GM12878 (cell line): ENCODE measurements at regions not wholly inside any gene's neighbourhood (a gene's known extent, or its start where the extent isn't known, plus 50 kb on each side); places are given as distances from the start of the nearest gene placed in this dataset.

ENCODE experiments used
- BRCA1 ChIP-seq: IDR thresholded peaks from 2 replicates; pipeline ENCODE4 v1.6.1; 2011; ENCODE audit warnings: low read depth, low read length, improper control_type of control experiment
- EZH2 ChIP-seq: IDR thresholded peaks from 2 replicates; pipeline ENCODE4 v1.6.1; 2012; ENCODE audit warnings: low read depth, mild to moderate bottlenecking, control low read depth, inconsistent platforms, low read length, borderline replicate concordance; ENCODE audit not compliant: control insufficient read depth
- FOS ChIP-seq: IDR thresholded peaks from 3 replicates; pipeline ENCODE4 v1.6.1; 2011; ENCODE audit warnings: borderline replicate concordance; ENCODE audit not compliant: insufficient read length; ENCODE audit errors: extremely low read depth
- HCFC1 ChIP-seq: fragments of 150-350 bp; IDR thresholded peaks from 2 replicates; pipeline ENCODE4 v1.6.1; 2014; ENCODE audit warnings: low read length
- HDAC6 ChIP-seq: fragments of 200-600 bp; sonication (generic); IDR thresholded peaks from one replicate; pipeline ENCODE4 v1.8.0; 2017; ENCODE audit warnings: antibody characterized with exemption; ENCODE audit not compliant: unreplicated experiment
- POLR2A ChIP-seq: IDR thresholded peaks from 2 replicates; pipeline ENCODE4 v1.6.1; 2011; ENCODE audit warnings: low read depth, mild to moderate bottlenecking, low read length
- POLR2AphosphoS5 ChIP-seq: IDR thresholded peaks from 2 replicates; pipeline ENCODE4 v1.6.1; 2011; ENCODE audit warnings: mild to moderate bottlenecking, low read length, inconsistent platforms
- ZBTB33 ChIP-seq: fragments of 450-650 bp; IDR thresholded peaks from 2 replicates; pipeline ENCODE4 v1.6.1; 2017; ENCODE audit warnings: mild to moderate bottlenecking
- TF ChIP-seq, protein P1 (sequence below), 3 experiments: IDR thresholded peaks in 2 of 3; conservative IDR thresholded peaks in 1 of 3; 2 replicates each; pipeline ENCODE4 v1.5.1; 2011; ENCODE audit warnings: low read depth in 3 of 3, low read length in 3 of 3, mild to moderate bottlenecking in 3 of 3, control low read depth in 2 of 3, moderate library complexity in 2 of 3, inconsistent platforms in 1 of 3, mixed read lengths in 1 of 3; ENCODE audit not compliant: control insufficient read depth in 2 of 3, insufficient read depth in 1 of 3; ENCODE audit errors: extremely low read depth in 1 of 3

- TF ChIP-seq POLR2AphosphoS5, result no peak
- TF ChIP-seq EZH2, result no peak
- TF ChIP-seq POLR2A, result no peak
- no peak for TF ChIP-seq HCFC1
- no peak for TF ChIP-seq HDAC6
- TF ChIP-seq, protein P1, sequence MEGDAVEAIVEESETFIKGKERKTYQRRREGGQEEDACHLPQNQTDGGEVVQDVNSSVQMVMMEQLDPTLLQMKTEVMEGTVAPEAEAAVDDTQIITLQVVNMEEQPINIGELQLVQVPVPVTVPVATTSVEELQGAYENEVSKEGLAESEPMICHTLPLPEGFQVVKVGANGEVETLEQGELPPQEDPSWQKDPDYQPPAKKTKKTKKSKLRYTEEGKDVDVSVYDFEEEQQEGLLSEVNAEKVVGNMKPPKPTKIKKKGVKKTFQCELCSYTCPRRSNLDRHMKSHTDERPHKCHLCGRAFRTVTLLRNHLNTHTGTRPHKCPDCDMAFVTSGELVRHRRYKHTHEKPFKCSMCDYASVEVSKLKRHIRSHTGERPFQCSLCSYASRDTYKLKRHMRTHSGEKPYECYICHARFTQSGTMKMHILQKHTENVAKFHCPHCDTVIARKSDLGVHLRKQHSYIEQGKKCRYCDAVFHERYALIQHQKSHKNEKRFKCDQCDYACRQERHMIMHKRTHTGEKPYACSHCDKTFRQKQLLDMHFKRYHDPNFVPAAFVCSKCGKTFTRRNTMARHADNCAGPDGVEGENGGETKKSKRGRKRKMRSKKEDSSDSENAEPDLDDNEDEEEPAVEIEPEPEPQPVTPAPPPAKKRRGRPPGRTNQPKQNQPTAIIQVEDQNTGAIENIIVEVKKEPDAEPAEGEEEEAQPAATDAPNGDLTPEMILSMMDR (IDR thresholded peaks at IDR 0.05 in 2 of 3, conservative IDR thresholded peaks at IDR 0.05 in 1 of 3; ENCODE audit: control insufficient read depth in 2 of 3, extremely low read depth in 1 of 3, insufficient read depth in 1 of 3, low read depth in 3 of 3, low read length in 3 of 3), result no peak
- TF ChIP-seq BRCA1, result no peak
- no peak for TF ChIP-seq ZBTB33
- no peak for TF ChIP-seq FOS
These were observed 107.6 kb downstream of the RFC3 start for GRCh38 chr13:33925563-33925962.
